SK-N-SH (cell line): ENCODE measurements at regions not wholly inside any gene's neighbourhood (a gene's known extent, or its start where the extent isn't known, plus 50 kb on each side); places are given as distances from the start of the nearest gene placed in this dataset.

Experiments used
- CTCF ChIA-PET: fragments of 300-600, 350-600 bp; formaldehyde crosslinking; extraction: SDS; loops from one replicate; lab custom pipeline; 2021; lab: Yijun Ruan, JAX
- POLR2A ChIA-PET: fragments of 350-600 bp; sonication (Branson Sonifier 250); formaldehyde crosslinking; extraction: SDS; loops from one replicate; lab custom pipeline; 2020; ENCODE audit warnings: antibody characterized with exemption, inconsistent platforms; lab: Yijun Ruan, JAX
- DNase-seq: peaks from one replicate; pipeline ENCODE4 v3.0.0; 2012
- H2AFZ ChIP-seq: fragments of 200-600 bp; sonication (generic); 2 replicates; pipeline ENCODE4 v1.8.1; 2016; ENCODE audit warnings: antibody characterized with exemption, mild to moderate bottlenecking, low read depth
- H3F3A ChIP-seq: fragments of 200-600 bp; sonication (generic); replicated peaks from 2 replicates; pipeline ENCODE3; 2016; ENCODE audit warnings: antibody characterized with exemption, mild to moderate bottlenecking; ENCODE audit not compliant: insufficient read depth
- H3K27ac ChIP-seq, 2 experiments: fragments of 200-500 bp in 1 of 2; fragments of 200-600 bp in 1 of 2; sonication (Bioruptor generic) in 1 of 2; sonication (generic), shearing (Covaris generic) in 1 of 2; 2 replicates each; pipeline versions ENCODE4 v1.5.1 to v1.6.1; 2014 to 2016; ENCODE audit warnings: low read depth in 2 of 2, inconsistent platforms in 1 of 2, low read length in 1 of 2, mild to moderate bottlenecking in 1 of 2, mixed read lengths in 1 of 2
- H3K27me3 ChIP-seq: fragments of 200-600 bp; sonication (generic), shearing (Covaris generic); 2 replicates; pipeline ENCODE4 v1.6.1; 2016; ENCODE audit warnings: mixed run types; ENCODE audit not compliant: insufficient read depth
- H3K36me3 ChIP-seq, 2 experiments: fragments of 200-500 bp in 1 of 2; fragments of 200-600 bp in 1 of 2; sonication (Bioruptor generic) in 1 of 2; sonication (generic) in 1 of 2; replicated peaks in 1 of 2; 2 replicates each; pipeline versions ENCODE3 to v1.5.1; 2014 to 2016; ENCODE audit warnings: low read length in 1 of 2, mild to moderate bottlenecking in 1 of 2; ENCODE audit not compliant: insufficient read depth in 2 of 2, control insufficient read depth in 1 of 2
- H3K4me1 ChIP-seq, 2 experiments: fragments of 200-500 bp in 1 of 2; fragments of 200-600 bp in 1 of 2; sonication (Bioruptor generic) in 1 of 2; sonication (generic), shearing (Covaris generic) in 1 of 2; 2 replicates each; pipeline versions ENCODE4 v1.5.1 to v1.6.1; 2014 to 2016; ENCODE audit warnings: low read depth in 1 of 2, low read length in 1 of 2, mixed run types in 1 of 2; ENCODE audit not compliant: insufficient read depth in 2 of 2, control insufficient read depth in 1 of 2
- H3K4me2 ChIP-seq: fragments of 200-600 bp; sonication (generic), shearing (Covaris generic); 2 replicates; pipeline ENCODE4 v1.6.1; 2017; ENCODE audit warnings: mixed run types
- H3K4me3 ChIP-seq, 2 experiments: fragments of 200-500 bp in 1 of 2; fragments of 200-600 bp in 1 of 2; sonication (Bioruptor generic) in 1 of 2; sonication (generic), shearing (Covaris generic) in 1 of 2; 2 replicates each; pipeline versions ENCODE4 v1.5.1 to v1.8.1; 2014 to 2016; ENCODE audit warnings: low read depth in 2 of 2, inconsistent platforms in 1 of 2, low read length in 1 of 2, mild to moderate bottlenecking in 1 of 2, mixed read lengths in 1 of 2, moderate library complexity in 1 of 2
- H3K79me2 ChIP-seq: fragments of 200-600 bp; sonication (generic); 2 replicates; pipeline ENCODE4 v1.8.1; 2017; ENCODE audit warnings: mild to moderate bottlenecking; ENCODE audit not compliant: insufficient read depth
- H3K9ac ChIP-seq: fragments of 200-600 bp; sonication (generic); 2 replicates; pipeline ENCODE4 v1.6.1; 2017; ENCODE audit warnings: mixed run types
- H3K9me2 ChIP-seq: fragments of 200-600 bp; sonication (generic); 2 replicates; pipeline ENCODE4 v1.6.1; 2017; ENCODE audit warnings: mixed run types
- H3K9me3 ChIP-seq: fragments of 200-600 bp; sonication (generic); 2 replicates; pipeline ENCODE4 v1.6.1; 2017; ENCODE audit warnings: mixed run types, mild to moderate bottlenecking, moderate library complexity
- H4K20me1 ChIP-seq: fragments of 200-600 bp; sonication (generic); 2 replicates; pipeline ENCODE4 v1.6.1; 2017; ENCODE audit warnings: mild to moderate bottlenecking, mixed run types; ENCODE audit not compliant: insufficient read depth
- CHD2 ChIP-seq: fragments of 150-350 bp; IDR thresholded peaks from 2 replicates; pipeline ENCODE4 v1.6.1; 2018; ENCODE audit warnings: low read length; ENCODE audit not compliant: partially characterized antibody
- ELF1 ChIP-seq: IDR thresholded peaks from 2 replicates; pipeline ENCODE4 v1.4.0; 2012
- EP300 ChIP-seq, 2 experiments: IDR thresholded peaks; 2 replicates each; pipeline versions ENCODE4 v1.4.0 to v1.6.1; 2012; ENCODE audit warnings: borderline replicate concordance in 1 of 2, low read depth in 1 of 2, low read length in 1 of 2
- FOSL2 ChIP-seq: IDR thresholded peaks from 2 replicates; pipeline ENCODE4 v1.4.0; 2012; ENCODE audit warnings: low read depth, mild to moderate bottlenecking, moderate library complexity, borderline replicate concordance
- FOXJ3 ChIP-seq: sonication (generic); formaldehyde crosslinking; IDR thresholded peaks from 2 replicates; pipeline ENCODE4 v1.5.1; 2020; ENCODE audit warnings: mild to moderate bottlenecking, missing genetic modification reagents
- GABPA ChIP-seq: IDR thresholded peaks from 2 replicates; pipeline ENCODE4 v1.4.0; 2012; ENCODE audit warnings: low read depth, mild to moderate bottlenecking
- GATA2 ChIP-seq: sonication (generic); formaldehyde crosslinking; IDR thresholded peaks from 2 replicates; pipeline ENCODE4 v1.5.0; 2020; ENCODE audit warnings: mild to moderate bottlenecking, missing genetic modification reagents
- IRF3 ChIP-seq: fragments of 150-350 bp; IDR thresholded peaks from 2 replicates; pipeline ENCODE4 v1.6.1; 2016; ENCODE audit warnings: mild to moderate bottlenecking, low read depth, low read length
- JUND ChIP-seq: IDR thresholded peaks from 2 replicates; pipeline ENCODE4 v1.4.0; 2012
- MEF2A ChIP-seq: IDR thresholded peaks from 2 replicates; pipeline ENCODE4 v1.4.0; 2012; ENCODE audit warnings: low read depth, borderline replicate concordance
- NRF1 ChIP-seq: IDR thresholded peaks from 2 replicates; pipeline ENCODE4 v1.6.1; 2012; ENCODE audit warnings: low read depth, mild to moderate bottlenecking, low read length
- POLR2AphosphoS5 ChIP-seq: IDR thresholded peaks from 2 replicates; pipeline ENCODE4 v1.6.1; 2012; ENCODE audit warnings: low read depth, low read length
- RFX5 ChIP-seq: IDR thresholded peaks from 2 replicates; pipeline ENCODE4 v1.6.1; 2012; ENCODE audit warnings: mild to moderate bottlenecking, improper control_type of control experiment, low read length
- RXRA ChIP-seq: IDR thresholded peaks from 2 replicates; pipeline ENCODE4 v1.4.0; 2012; ENCODE audit warnings: low read depth, mild to moderate bottlenecking, borderline replicate concordance
- SIN3A ChIP-seq: IDR thresholded peaks from 2 replicates; pipeline ENCODE4 v1.6.1; 2012; ENCODE audit warnings: low read depth, mild to moderate bottlenecking, low read length, moderate library complexity, borderline replicate concordance
- TAF1 ChIP-seq: IDR thresholded peaks from 2 replicates; pipeline ENCODE4 v1.6.1; 2012; ENCODE audit warnings: low read depth, mild to moderate bottlenecking, low read length, moderate library complexity, borderline replicate concordance
- TEAD4 ChIP-seq: IDR thresholded peaks from 2 replicates; pipeline ENCODE4 v1.4.0; 2012; ENCODE audit warnings: mild to moderate bottlenecking, borderline replicate concordance; ENCODE audit not compliant: insufficient read depth
- ZBTB33 ChIP-seq: IDR thresholded peaks from 2 replicates; pipeline ENCODE4 v1.4.0; 2012; ENCODE audit warnings: low read depth, borderline replicate concordance
- WGBS: methylation state at CpG from one replicate; pipeline ENCODE4 v1.1.6; 2017; ENCODE audit warnings: low lambda C conversion rate; 5-methylcytosine and 5-hydroxymethylcytosine counted together
- TF ChIP-seq, protein P1 (sequence below): IDR thresholded peaks from 2 replicates; pipeline ENCODE4 v1.4.0; 2012; ENCODE audit warnings: low read depth
- TF ChIP-seq, protein P2 (sequence below): IDR thresholded peaks from 2 replicates; pipeline ENCODE4 v1.6.1; 2012; ENCODE audit warnings: mild to moderate bottlenecking, low read depth, low read length, moderate library complexity

- no peak overlapping the region for H3K27ac ChIP-seq
- H3K79me2 ChIP-seq, result no peaks in the 10 kb centered on the region
- WGBS, result 4% methylated on average over 7 of the region's 7 CpGs
- H2AFZ ChIP-seq, result no peak overlapping the region
- CTCF ChIA-PET, result no interaction called here
- DNase-seq, result no peak
- no peaks in the 10 kb centered on the region for H4K20me1 ChIP-seq
- H3K27me3 ChIP-seq, result no peaks in the 10 kb centered on the region
- no peaks in the 10 kb centered on the region for H3K9me2 ChIP-seq
- H3K9me3 ChIP-seq, result no peaks in the 10 kb centered on the region
- H3K4me2 ChIP-seq, result no peak overlapping the region
- no peak overlapping the region for H3K9ac ChIP-seq
- TF ChIP-seq FOXJ3, result no peak
- TF ChIP-seq TAF1, result no peak
- TF ChIP-seq NRF1, result no peak
- no peak for TF ChIP-seq RFX5
- TF ChIP-seq IRF3, result no peak
- TF ChIP-seq EP300 (IDR thresholded peaks at IDR 0.05; ENCODE audit: borderline replicate concordance in 1 of 2, low read depth in 1 of 2, low read length in 1 of 2), result no peak
- no peak for TF ChIP-seq GABPA
- no peak for TF ChIP-seq JUND
- no peak for TF ChIP-seq FOSL2
- no peak for TF ChIP-seq RXRA
- no peak for TF ChIP-seq MEF2A
- no peak for TF ChIP-seq ZBTB33
- no peak for TF ChIP-seq SIN3A
- no peak for TF ChIP-seq POLR2AphosphoS5
- TF ChIP-seq ELF1, result no peak
- TF ChIP-seq GATA2 (CRISPR knock-in tag), result no peak
- TF ChIP-seq, all 33 proteins: peak for 0
- Histone ChIP-seq H3F3A (no peaks in the 10 kb centered on the region), H3K4me3 (no peak overlapping the region), H3K4me1 (no peaks in the 10 kb centered on the region), H3K36me3 (no peaks in the 10 kb centered on the region)
- POLR2A ChIA-PET, result no interaction called here
These were observed 388.3 kb upstream of the MAGEC2 start for GRCh38 chrX:142593361-142593862.

DNA sequence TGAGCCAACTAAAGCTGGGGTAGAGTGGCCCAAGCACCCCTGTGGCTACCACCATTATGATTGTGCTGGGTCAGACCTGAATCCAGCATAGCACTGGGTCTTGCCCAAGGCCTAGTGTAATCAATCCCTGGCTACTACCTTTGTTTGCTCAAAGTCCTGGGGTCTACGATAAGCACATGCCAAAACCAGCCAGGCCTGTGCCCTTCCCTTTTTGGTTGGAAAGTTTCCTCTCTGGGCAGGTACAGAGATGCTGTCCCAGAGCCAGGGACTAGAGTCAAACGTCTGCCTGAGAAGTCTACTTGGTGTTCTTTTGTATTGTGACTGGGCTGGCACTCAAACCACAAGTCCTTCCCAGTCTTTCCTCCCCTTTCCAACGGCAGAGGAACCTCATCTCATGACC lies 371.5 kb upstream of the MAGEC2 start:
- H3K4me1 ChIP-seq, result no peaks in the 10 kb centered on the region
- H3K4me3 ChIP-seq, result no peak overlapping the region
- H4K20me1 ChIP-seq, result no peaks in the 10 kb centered on the region
- H3K27me3 ChIP-seq, result no peaks in the 10 kb centered on the region
- no peak overlapping the region for H3K4me2 ChIP-seq
- H3K9ac ChIP-seq, result no peak overlapping the region
- ChIA-PET CTCF (no interaction called here), POLR2A (no interaction called here)
- no peaks in the 10 kb centered on the region for H3K36me3 ChIP-seq
- H2AFZ ChIP-seq, result no peak overlapping the region
- H3K9me2 ChIP-seq, result no peaks in the 10 kb centered on the region
- H3K9me3 ChIP-seq, result no peaks in the 10 kb centered on the region
- no peak for DNase-seq
- no peak overlapping the region for H3K27ac ChIP-seq
- 0% methylated on average over 1 of the region's 3 CpGs for WGBS
- no peaks in the 10 kb centered on the region for H3F3A ChIP-seq
- no peaks in the 10 kb centered on the region for H3K79me2 ChIP-seq
- TF ChIP-seq, protein P1, sequence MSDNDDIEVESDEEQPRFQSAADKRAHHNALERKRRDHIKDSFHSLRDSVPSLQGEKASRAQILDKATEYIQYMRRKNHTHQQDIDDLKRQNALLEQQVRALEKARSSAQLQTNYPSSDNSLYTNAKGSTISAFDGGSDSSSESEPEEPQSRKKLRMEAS, result no peak
- TF ChIP-seq FOXJ3 (no peak), TEAD4 (no peak), POLR2AphosphoS5 (no peak), JUND (no peak), ZBTB33 (no peak), RXRA (no peak), CHD2 (no peak), FOSL2 (no peak)
- TF ChIP-seq, protein P2, sequence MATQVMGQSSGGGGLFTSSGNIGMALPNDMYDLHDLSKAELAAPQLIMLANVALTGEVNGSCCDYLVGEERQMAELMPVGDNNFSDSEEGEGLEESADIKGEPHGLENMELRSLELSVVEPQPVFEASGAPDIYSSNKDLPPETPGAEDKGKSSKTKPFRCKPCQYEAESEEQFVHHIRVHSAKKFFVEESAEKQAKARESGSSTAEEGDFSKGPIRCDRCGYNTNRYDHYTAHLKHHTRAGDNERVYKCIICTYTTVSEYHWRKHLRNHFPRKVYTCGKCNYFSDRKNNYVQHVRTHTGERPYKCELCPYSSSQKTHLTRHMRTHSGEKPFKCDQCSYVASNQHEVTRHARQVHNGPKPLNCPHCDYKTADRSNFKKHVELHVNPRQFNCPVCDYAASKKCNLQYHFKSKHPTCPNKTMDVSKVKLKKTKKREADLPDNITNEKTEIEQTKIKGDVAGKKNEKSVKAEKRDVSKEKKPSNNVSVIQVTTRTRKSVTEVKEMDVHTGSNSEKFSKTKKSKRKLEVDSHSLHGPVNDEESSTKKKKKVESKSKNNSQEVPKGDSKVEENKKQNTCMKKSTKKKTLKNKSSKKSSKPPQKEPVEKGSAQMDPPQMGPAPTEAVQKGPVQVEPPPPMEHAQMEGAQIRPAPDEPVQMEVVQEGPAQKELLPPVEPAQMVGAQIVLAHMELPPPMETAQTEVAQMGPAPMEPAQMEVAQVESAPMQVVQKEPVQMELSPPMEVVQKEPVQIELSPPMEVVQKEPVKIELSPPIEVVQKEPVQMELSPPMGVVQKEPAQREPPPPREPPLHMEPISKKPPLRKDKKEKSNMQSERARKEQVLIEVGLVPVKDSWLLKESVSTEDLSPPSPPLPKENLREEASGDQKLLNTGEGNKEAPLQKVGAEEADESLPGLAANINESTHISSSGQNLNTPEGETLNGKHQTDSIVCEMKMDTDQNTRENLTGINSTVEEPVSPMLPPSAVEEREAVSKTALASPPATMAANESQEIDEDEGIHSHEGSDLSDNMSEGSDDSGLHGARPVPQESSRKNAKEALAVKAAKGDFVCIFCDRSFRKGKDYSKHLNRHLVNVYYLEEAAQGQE, result no peak
